HFFc6 (cell line): ENCODE measurements at regions not wholly inside any gene's neighbourhood (a gene's known extent, or its start where the extent isn't known, plus 50 kb on each side); places are given as distances from the start of the nearest gene placed in this dataset.

Experiments used
- DNase-seq: peaks from one replicate; pipeline ENCODE4 v3.0.0-alpha.2; 2018
- H3K27ac Mint-ChIP-seq: 2 replicates; pipeline ENCODE4 v1.8.0; 2020; ENCODE audit warnings: mild to moderate bottlenecking, mixed read lengths
- H3K27me3 Mint-ChIP-seq: 2 replicates; pipeline ENCODE4 v1.8.0; 2021; ENCODE audit warnings: mild to moderate bottlenecking, moderate library complexity, mixed read lengths; ENCODE audit not compliant: insufficient read depth
- H3K36me3 Mint-ChIP-seq: 2 replicates; pipeline ENCODE4 v1.8.0; 2021; ENCODE audit warnings: low read depth, mixed read lengths
- H3K4me1 Mint-ChIP-seq: 2 replicates; pipeline ENCODE4 v1.8.0; 2020; ENCODE audit warnings: low read depth, mixed read lengths
- H3K4me3 Mint-ChIP-seq: 2 replicates; pipeline ENCODE4 v1.8.0; 2020; ENCODE audit warnings: mild to moderate bottlenecking, moderate library complexity, mixed read lengths
- H3K9me3 Mint-ChIP-seq: 2 replicates; pipeline ENCODE4 v1.8.0; 2020; ENCODE audit warnings: mild to moderate bottlenecking, mixed read lengths
- CTCF ChIP-seq: fragments of 200-600 bp; sonication (generic); IDR thresholded peaks from 2 replicates; pipeline ENCODE4 v1.5.0; 2021; ENCODE audit warnings: antibody characterized with exemption, mild to moderate bottlenecking

GRCh38 chr14:101055106-101055662 is 151.7 kb upstream of the RTL1 start:
- H3K9me3 Mint-ChIP-seq: peaks cover 20% of the 10 kb centered on the region
- H3K36me3 Mint-ChIP-seq: peaks cover 68% of the 10 kb centered on the region
- TF ChIP-seq CTCF: no peak
- peak overlapping the region; percentile 51 for H3K27ac Mint-ChIP-seq
- H3K27me3 Mint-ChIP-seq: peaks cover 23% of the 10 kb centered on the region
- H3K4me1 Mint-ChIP-seq: peaks cover 59% of the 10 kb centered on the region
- H3K4me3 Mint-ChIP-seq: no peak overlapping the region
- no peak for DNase-seq

GRCh38 chr14:101055776-101056374 is 152.4 kb upstream of the RTL1 start:
- Mint-ChIP-seq H3K36me3 (peaks cover 68% of the 10 kb centered on the region), H3K27ac (peak overlapping the region; percentile 62), H3K4me1 (peaks cover 59% of the 10 kb centered on the region), H3K4me3 (no peak overlapping the region), H3K9me3 (peaks cover 20% of the 10 kb centered on the region), H3K27me3 (peaks cover 19% of the 10 kb centered on the region)
- no peak for TF ChIP-seq CTCF
- DNase-seq: peak; percentile 54

GRCh38 chr14:101056446-101056845 is 152.9 kb upstream of the RTL1 start:
- peaks cover 59% of the 10 kb centered on the region for H3K4me1 Mint-ChIP-seq
- peaks cover 22% of the 10 kb centered on the region for H3K27me3 Mint-ChIP-seq
- H3K4me3 Mint-ChIP-seq: peak overlapping the region; percentile 42; the same call in 1 of the 2 replicates
- no peak for DNase-seq
- H3K9me3 Mint-ChIP-seq: peaks cover 20% of the 10 kb centered on the region
- peaks cover 73% of the 10 kb centered on the region for H3K36me3 Mint-ChIP-seq
- H3K27ac Mint-ChIP-seq: peak overlapping the region; percentile 62
- no peak for TF ChIP-seq CTCF

- TF ChIP-seq CTCF: no peak
- peaks cover 20% of the 10 kb centered on the region for H3K9me3 Mint-ChIP-seq
- H3K27me3 Mint-ChIP-seq: peaks cover 22% of the 10 kb centered on the region
- H3K27ac Mint-ChIP-seq: peak overlapping the region; percentile 8; the same call in 1 of the 2 replicates
- peaks cover 63% of the 10 kb centered on the region for H3K4me1 Mint-ChIP-seq
- DNase-seq: no peak
- H3K4me3 Mint-ChIP-seq: no peak overlapping the region
- peaks cover 78% of the 10 kb centered on the region for H3K36me3 Mint-ChIP-seq
Observed at GRCh38 chr14:101057394-101057793, 153.9 kb upstream of the RTL1 start.

- no peak for TF ChIP-seq CTCF
- H3K4me1 Mint-ChIP-seq: peaks cover 68% of the 10 kb centered on the region
- H3K9me3 Mint-ChIP-seq: peaks cover 25% of the 10 kb centered on the region
- H3K4me3 Mint-ChIP-seq: peak overlapping the region; percentile 50
- peaks cover 17% of the 10 kb centered on the region for H3K27me3 Mint-ChIP-seq
- peak overlapping the region; percentile 67 for H3K27ac Mint-ChIP-seq
- DNase-seq: peak; percentile 57
- H3K36me3 Mint-ChIP-seq: peaks cover 73% of the 10 kb centered on the region
Observed at GRCh38 chr14:101058571-101058970, 155.0 kb upstream of the RTL1 start.
